Ovary (tissue), 3 donors: ENCODE measurements at regions not wholly inside any gene's neighbourhood (a gene's known extent, or its start where the extent isn't known, plus 50 kb on each side); places are given as distances from the start of the nearest gene placed in this dataset.
"Not testable (repeated sequence)": the region's sequence is repeated elsewhere in the genome, so short reads cannot be mapped to it uniquely, and the experiment has no call there.

Experiments
- EP300 ChIP-seq: sonication (generic); formaldehyde crosslinking; IDR thresholded peaks from one replicate; pipeline ENCODE4 v1.6.1; 2017; ENCODE audit warnings: antibody characterized with exemption
- TF ChIP-seq, protein P1 (sequence below), 3 donors: fragments of 450-650 bp in 2 of 3; fragments of 200-600 bp in 1 of 3; IDR thresholded peaks; one replicate each; pipeline versions ENCODE4 v1.5.1 to v1.8.0; 2016 to 2022; ENCODE audit warnings: antibody characterized with exemption in 3 of 3, mild to moderate bottlenecking in 1 of 3
- donor health status: DM: no; HTN: no; CAD: no.

DNA sequence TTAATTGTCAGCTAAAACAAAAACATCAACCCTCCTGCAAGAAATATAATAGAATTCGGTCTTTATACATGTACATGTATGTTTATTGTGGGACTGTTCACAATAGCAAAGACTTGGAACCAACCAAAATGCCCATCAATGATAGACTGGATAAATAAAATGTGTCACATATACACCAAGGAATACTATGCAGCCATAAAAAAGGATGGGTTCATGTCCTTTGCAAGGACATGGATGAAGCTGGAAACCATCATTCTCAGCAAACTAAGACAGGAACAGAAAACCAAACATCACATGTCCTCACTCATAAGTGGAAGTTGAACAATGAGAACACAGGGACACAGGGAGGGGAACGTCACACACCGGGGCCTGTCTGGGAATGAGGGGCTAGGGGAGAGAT, 109.1 kb upstream of the ADRA1B start:
- TF ChIP-seq, protein P1, sequence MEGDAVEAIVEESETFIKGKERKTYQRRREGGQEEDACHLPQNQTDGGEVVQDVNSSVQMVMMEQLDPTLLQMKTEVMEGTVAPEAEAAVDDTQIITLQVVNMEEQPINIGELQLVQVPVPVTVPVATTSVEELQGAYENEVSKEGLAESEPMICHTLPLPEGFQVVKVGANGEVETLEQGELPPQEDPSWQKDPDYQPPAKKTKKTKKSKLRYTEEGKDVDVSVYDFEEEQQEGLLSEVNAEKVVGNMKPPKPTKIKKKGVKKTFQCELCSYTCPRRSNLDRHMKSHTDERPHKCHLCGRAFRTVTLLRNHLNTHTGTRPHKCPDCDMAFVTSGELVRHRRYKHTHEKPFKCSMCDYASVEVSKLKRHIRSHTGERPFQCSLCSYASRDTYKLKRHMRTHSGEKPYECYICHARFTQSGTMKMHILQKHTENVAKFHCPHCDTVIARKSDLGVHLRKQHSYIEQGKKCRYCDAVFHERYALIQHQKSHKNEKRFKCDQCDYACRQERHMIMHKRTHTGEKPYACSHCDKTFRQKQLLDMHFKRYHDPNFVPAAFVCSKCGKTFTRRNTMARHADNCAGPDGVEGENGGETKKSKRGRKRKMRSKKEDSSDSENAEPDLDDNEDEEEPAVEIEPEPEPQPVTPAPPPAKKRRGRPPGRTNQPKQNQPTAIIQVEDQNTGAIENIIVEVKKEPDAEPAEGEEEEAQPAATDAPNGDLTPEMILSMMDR (IDR thresholded peaks at IDR 0.05): not testable (repeated sequence)
- not testable (repeated sequence) for TF ChIP-seq EP300
